Mesothelial cell of epicardium (in vitro differentiated cells): ENCODE measurements at regions not wholly inside any gene's neighbourhood (a gene's known extent, or its start where the extent isn't known, plus 50 kb on each side); places are given as distances from the start of the nearest gene placed in this dataset.

Experiments used
- DNase-seq, 2 experiments: peaks; one replicate each; pipeline ENCODE4 v3.0.0; 2021; ENCODE audit warnings: low spot score in 2 of 2; ENCODE audit not compliant: unreplicated experiment in 2 of 2
- H3K27ac Mint-ChIP-seq: 2 replicates; pipeline ENCODE4 v1.8.0; 2021; ENCODE audit warnings: mixed read lengths
- H3K27me3 Mint-ChIP-seq: 2 replicates; pipeline ENCODE4 v1.8.0; 2021; ENCODE audit warnings: low read depth, mixed read lengths
- H3K36me3 Mint-ChIP-seq: 2 replicates; pipeline ENCODE4 v1.8.0; 2021; ENCODE audit warnings: mixed read lengths
- H3K4me1 Mint-ChIP-seq: 2 replicates; pipeline ENCODE4 v1.8.0; 2021; ENCODE audit warnings: mixed read lengths
- H3K4me3 Mint-ChIP-seq: 2 replicates; pipeline ENCODE4 v1.8.0; 2021; ENCODE audit warnings: mild to moderate bottlenecking, moderate library complexity, mixed read lengths
- H3K9me3 Mint-ChIP-seq: 2 replicates; pipeline ENCODE4 v1.8.0; 2021; ENCODE audit warnings: mixed read lengths
- CTCF ChIP-seq: fragments of 200-600 bp; sonication (generic); IDR thresholded peaks from one replicate; pipeline ENCODE4 v1.5.0; 2021; ENCODE audit warnings: antibody characterized with exemption; ENCODE audit not compliant: unreplicated experiment

- H3K4me3 Mint-ChIP-seq, result no peak overlapping the region
- peak; percentile 53 for TF ChIP-seq CTCF
- peaks cover 50% of the 10 kb centered on the region for H3K27me3 Mint-ChIP-seq
- no peaks in the 10 kb centered on the region for H3K9me3 Mint-ChIP-seq
- DNase-seq, result peak; percentile 30 to 68
- H3K27ac Mint-ChIP-seq, result peak overlapping the region; percentile 57
- H3K36me3 Mint-ChIP-seq, result no peaks in the 10 kb centered on the region
- H3K4me1 Mint-ChIP-seq, result peaks cover 23% of the 10 kb centered on the region
These were observed 318.7 kb upstream of the NCKAP5 start for GRCh38 chr2:133886735-133887675.

DNA sequence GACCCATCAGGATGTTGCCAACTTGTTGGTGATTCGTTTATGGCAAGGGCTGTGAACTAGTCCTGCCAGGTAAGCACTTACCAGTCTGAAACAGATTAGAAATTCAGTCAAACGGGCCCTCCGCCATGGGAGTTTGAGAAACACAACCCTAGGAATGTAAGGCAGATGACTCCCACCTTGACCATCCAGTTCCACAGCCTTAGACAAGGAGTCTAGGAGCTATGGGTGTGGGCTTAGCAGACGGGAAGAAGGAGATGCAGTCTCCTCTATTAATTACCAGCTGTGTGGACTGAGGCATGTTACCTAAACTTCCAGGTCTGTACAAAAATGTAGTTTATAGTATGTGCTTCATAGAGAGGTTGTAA, 319.4 kb upstream of the NCKAP5 start:
- no peaks in the 10 kb centered on the region for H3K9me3 Mint-ChIP-seq
- H3K27me3 Mint-ChIP-seq, result peaks cover 44% of the 10 kb centered on the region

GRCh38 chr2:133888107-133888506, 319.8 kb upstream of the NCKAP5 start:
- DNase-seq, result no peak
- Mint-ChIP-seq H3K4me1 (peaks cover 23% of the 10 kb centered on the region), H3K4me3 (no peak overlapping the region), H3K27me3 (peaks cover 41% of the 10 kb centered on the region), H3K36me3 (no peaks in the 10 kb centered on the region), H3K9me3 (no peaks in the 10 kb centered on the region), H3K27ac (no peak overlapping the region)
- TF ChIP-seq CTCF, result no peak

More for the DNA sequence above, 319.4 kb upstream of the NCKAP5 start:
- Mint-ChIP-seq H3K4me3 (no peak overlapping the region), H3K4me1 (peaks cover 23% of the 10 kb centered on the region), H3K36me3 (no peaks in the 10 kb centered on the region), H3K27ac (peak overlapping the region; percentile 8)
- no peak for DNase-seq
- no peak for TF ChIP-seq CTCF

GRCh38 chr2:133888621-133889219, 320.5 kb upstream of the NCKAP5 start:
- H3K27me3 Mint-ChIP-seq, result peaks cover 36% of the 10 kb centered on the region
- H3K9me3 Mint-ChIP-seq, result peaks cover 3% of the 10 kb centered on the region
- H3K4me3 Mint-ChIP-seq, result no peak overlapping the region
- TF ChIP-seq CTCF, result no peak
- no peak for DNase-seq
- H3K4me1 Mint-ChIP-seq, result peaks cover 23% of the 10 kb centered on the region
- no peak overlapping the region for H3K27ac Mint-ChIP-seq
- no peaks in the 10 kb centered on the region for H3K36me3 Mint-ChIP-seq

DNA sequence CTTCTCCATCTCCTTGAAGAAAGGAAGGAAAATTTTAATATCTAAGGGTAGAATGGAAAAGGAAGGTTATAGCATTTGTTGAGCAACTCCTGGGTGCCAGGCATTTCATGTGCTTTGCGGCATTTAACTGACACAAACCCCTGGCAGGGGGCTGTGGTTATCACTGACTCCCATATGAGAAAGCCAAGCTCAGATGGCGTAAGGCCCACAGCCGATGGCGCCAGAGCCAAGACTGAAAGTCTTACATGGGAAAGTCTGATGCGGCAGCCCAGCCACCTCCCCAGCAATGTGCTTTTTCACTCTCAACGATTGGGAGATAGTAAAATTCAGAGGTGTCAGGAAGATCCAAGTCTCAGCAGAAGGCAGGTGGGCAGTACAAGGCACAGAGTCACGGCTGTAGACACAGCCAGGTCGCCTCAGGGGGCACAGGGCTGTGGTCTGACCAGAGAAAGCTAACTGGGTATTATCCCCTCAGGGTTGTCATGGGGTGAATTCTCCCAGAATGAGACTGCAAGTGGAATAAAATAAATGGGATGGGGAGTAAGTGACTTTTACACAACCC, 324.2 kb upstream of the NCKAP5 start:
- Mint-ChIP-seq H3K36me3 (no peaks in the 10 kb centered on the region), H3K27ac (no peak overlapping the region), H3K9me3 (peaks cover 13% of the 10 kb centered on the region), H3K4me1 (peaks cover 6% of the 10 kb centered on the region), H3K4me3 (no peak overlapping the region), H3K27me3 (peaks cover 21% of the 10 kb centered on the region)
- no peak for TF ChIP-seq CTCF
- DNase-seq, result no peak
